ENCODE measurements at regions not wholly inside any gene's neighbourhood (a gene's known extent, or its start where the extent isn't known, plus 50 kb on each side); places are given as distances from the start of the nearest gene placed in this dataset.

DNA sequence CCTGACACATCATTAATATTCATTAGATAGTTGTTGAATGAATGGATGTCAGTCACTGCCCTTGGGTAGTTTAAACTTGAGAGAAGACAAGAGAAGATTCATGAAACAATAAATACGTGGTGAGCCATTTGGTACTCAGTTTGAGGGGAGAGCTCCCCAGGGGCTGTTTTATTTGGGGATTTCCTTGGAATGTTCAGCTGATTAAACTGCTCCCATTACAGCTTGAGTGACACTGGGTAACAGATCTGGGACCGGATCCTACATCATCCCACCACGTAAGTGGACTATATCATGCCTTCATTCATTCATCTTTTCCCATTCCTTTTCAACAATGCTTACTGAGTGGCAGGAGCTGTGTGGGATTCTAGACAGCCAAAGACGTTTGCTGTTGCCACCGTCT, 162.0 kb downstream of the FAT3 start:
- H2AFZ ChIP-seq (ENCODE audit: low read length) = no peak overlapping the region
- H2BK5ac ChIP-seq (ENCODE audit: low read depth, low read length) = no peak overlapping the region
- H3K36me3 ChIP-seq (ENCODE audit: control insufficient read depth in 2 of 4, insufficient read depth in 4 of 4, low read length in 3 of 4) = no peaks in the 10 kb centered on the region
- no peaks in the 10 kb centered on the region for H3K9me3 ChIP-seq (ENCODE audit: insufficient read depth in 2 of 2, low read depth in 1 of 2, low read length in 1 of 2)
- ChIA-PET POLR2A (ENCODE audit: partially characterized antibody) (no interaction called here), CTCF (ENCODE audit: partially characterized antibody) (interaction anchor here (0.6 to 8.3 kb wide), 15 partner anchors 9 to 227 kb away, joined by 3 to 84 read pairs (median 4); no protein-coding TSS in a partner anchor)
- peaks cover 3% of the 10 kb centered on the region; the same call in 1 of the 2 replicates for H3K79me1 ChIP-seq (ENCODE audit: low read depth, low read length)
- H3K23ac ChIP-seq (ENCODE audit: insufficient read length) = no peak overlapping the region
- H2AK5ac ChIP-seq (ENCODE audit: low read depth, low read length) = no peak overlapping the region
- H3K4ac ChIP-seq (replicated peaks; ENCODE audit: insufficient read length, low read depth, low read length) = no peak overlapping the region
- H2BK120ac ChIP-seq (replicated peaks; ENCODE audit: low read depth, low read length) = no peak overlapping the region
- H3K23me2 ChIP-seq (ENCODE audit: low read depth, low read length) = no peaks in the 10 kb centered on the region
- TF ChIP-seq JUN (IDR thresholded peaks at IDR 0.05; ENCODE audit: low read depth, low read length) = no peak
- TF ChIP-seq RBBP5 (IDR thresholded peaks at IDR 0.05; ENCODE audit: borderline replicate concordance, low read depth, low read length) = no peak
- no peaks in the 10 kb centered on the region for H4K20me1 ChIP-seq (replicated peaks in 1 of 2; ENCODE audit: control insufficient read depth in 1 of 2, insufficient read depth in 2 of 2, low read length in 2 of 2)
- WGBS, 2 experiments (ENCODE audit: extremely low coverage in 1 of 2, insufficient coverage in 1 of 2, insufficient read length in 1 of 2, insufficient replicate concordance in 2 of 2, low coverage in 1 of 2, low lambda C conversion rate in 2 of 2, missing lambda C conversion rate in 1 of 2) = 92% methylated on average over 5 of the region's 5 CpGs; no CpG with 5 or more reads in 1 of the 2 experiments
- no peak overlapping the region for H2BK12ac ChIP-seq (ENCODE audit: low read depth, low read length)
- H3K14ac ChIP-seq (ENCODE audit: insufficient read length) = no peak overlapping the region
- no peak overlapping the region for H4K8ac ChIP-seq (ENCODE audit: extremely low read depth, insufficient read depth, low read length)
- H3K9ac ChIP-seq (replicated peaks in 1 of 4; ENCODE audit: extremely low read depth in 1 of 4, low read depth in 3 of 4, low read length in 3 of 4) = no peak overlapping the region
- peaks cover 0 to 5% (median 0%) of the 10 kb centered on the region in 4 experiments; a peak in 4 of 7 replicates for H3K4me1 ChIP-seq (replicated peaks in 1 of 4; ENCODE audit: control insufficient read depth in 3 of 4, insufficient read depth in 4 of 4, low read length in 3 of 4)
- no peaks in the 10 kb centered on the region for H3K27me3 ChIP-seq (replicated peaks in 1 of 4; ENCODE audit: control insufficient read depth in 3 of 4, extremely low read depth in 1 of 4, insufficient read depth in 3 of 4, low read length in 3 of 4)
- no peak overlapping the region for H3K4me2 ChIP-seq (ENCODE audit: insufficient read depth in 1 of 2, low read depth in 2 of 2, low read length in 2 of 2)
- H2BK20ac ChIP-seq (ENCODE audit: low read length) = no peak overlapping the region
- H3K56ac ChIP-seq (replicated peaks; ENCODE audit: insufficient read length, low read depth, low read length) = no peak overlapping the region
- no peak for FAIRE-seq
- DNase-seq (ENCODE audit: low read depth in 1 of 2, low spot score in 2 of 2) = no peak
- no peak overlapping the region for H3K27ac ChIP-seq (ENCODE audit: low read depth, low read length)
- H2BK15ac ChIP-seq (ENCODE audit: low read length) = no peak overlapping the region
- no peak overlapping the region for H3K4me3 ChIP-seq (ENCODE audit: extremely low read depth in 1 of 4, insufficient read depth in 2 of 4, low read depth in 3 of 4, low read length in 4 of 4)
- H3K79me2 ChIP-seq (ENCODE audit: control insufficient read depth in 1 of 2, insufficient read depth in 2 of 2, low read length in 2 of 2) = peaks cover 0 to 3% of the 10 kb centered on the region in 2 experiments; a peak in 1 of 4 replicates
- H4K5ac ChIP-seq (ENCODE audit: insufficient read length, low read depth, low read length) = no peak overlapping the region
- H4K91ac ChIP-seq (replicated peaks; ENCODE audit: insufficient read length, low read length) = no peak overlapping the region
- H3K18ac ChIP-seq (ENCODE audit: extremely low read depth, low read length) = no peak overlapping the region
